Glutamatergic neuron (in vitro differentiated cells): ENCODE measurements at regions not wholly inside any gene's neighbourhood (a gene's known extent, or its start where the extent isn't known, plus 50 kb on each side); places are given as distances from the start of the nearest gene placed in this dataset.

Experiments
- DNase-seq: peaks from one replicate; pipeline ENCODE4 v3.0.0; 2022
- H3K27ac Mint-ChIP-seq: one replicate; pipeline ENCODE4 v1.8.0; 2020; ENCODE audit warnings: mild to moderate bottlenecking, mixed read lengths, inconsistent platforms; ENCODE audit not compliant: unreplicated experiment
- H3K27me3 Mint-ChIP-seq: one replicate; pipeline ENCODE4 v1.8.0; 2020; ENCODE audit warnings: mild to moderate bottlenecking, moderate library complexity, mixed read lengths, inconsistent platforms; ENCODE audit not compliant: unreplicated experiment
- H3K36me3 Mint-ChIP-seq: one replicate; pipeline ENCODE4 v1.8.0; 2020; ENCODE audit warnings: mild to moderate bottlenecking, mixed read lengths, inconsistent platforms; ENCODE audit not compliant: unreplicated experiment
- H3K4me1 Mint-ChIP-seq: one replicate; pipeline ENCODE4 v1.8.0; 2020; ENCODE audit warnings: mild to moderate bottlenecking, low read depth, mixed read lengths, inconsistent platforms; ENCODE audit not compliant: unreplicated experiment
- H3K4me3 Mint-ChIP-seq: one replicate; pipeline ENCODE4 v1.8.0; 2020; ENCODE audit warnings: mild to moderate bottlenecking, mixed read lengths, inconsistent platforms; ENCODE audit not compliant: unreplicated experiment
- H3K9me3 Mint-ChIP-seq: one replicate; pipeline ENCODE4 v1.8.0; 2020; ENCODE audit warnings: mild to moderate bottlenecking, moderate library complexity, mixed read lengths, inconsistent platforms; ENCODE audit not compliant: unreplicated experiment
- CTCF ChIP-seq: fragments of 200-600 bp; sonication (generic); IDR thresholded peaks from one replicate; pipeline ENCODE4 v1.5.0; 2021; ENCODE audit not compliant: partially characterized antibody, unreplicated experiment

GRCh38 chrX:119996600-119997524, 53.3 kb upstream of the NKAP start:
- Mint-ChIP-seq H3K27me3 (peaks cover 22% of the 10 kb centered on the region), H3K9me3 (peaks cover 2% of the 10 kb centered on the region), H3K27ac (no peak overlapping the region), H3K36me3 (no peaks in the 10 kb centered on the region), H3K4me1 (no peaks in the 10 kb centered on the region), H3K4me3 (no peak overlapping the region)
- TF ChIP-seq CTCF = no peak
- DNase-seq = no peak

- no peak overlapping the region for H3K27ac Mint-ChIP-seq
- no peak for DNase-seq
- peaks cover under 1% of the 10 kb centered on the region for H3K9me3 Mint-ChIP-seq
- H3K27me3 Mint-ChIP-seq = peaks cover 24% of the 10 kb centered on the region
- no peaks in the 10 kb centered on the region for H3K4me1 Mint-ChIP-seq
- no peak overlapping the region for H3K4me3 Mint-ChIP-seq
- no peak for TF ChIP-seq CTCF
- no peaks in the 10 kb centered on the region for H3K36me3 Mint-ChIP-seq
Measured at GRCh38 chrX:119996069-119996468, 52.5 kb upstream of the NKAP start.
